ENCODE measurements at regions not wholly inside any gene's neighbourhood (a gene's known extent, or its start where the extent isn't known, plus 50 kb on each side); places are given as distances from the start of the nearest gene placed in this dataset.

DNA sequence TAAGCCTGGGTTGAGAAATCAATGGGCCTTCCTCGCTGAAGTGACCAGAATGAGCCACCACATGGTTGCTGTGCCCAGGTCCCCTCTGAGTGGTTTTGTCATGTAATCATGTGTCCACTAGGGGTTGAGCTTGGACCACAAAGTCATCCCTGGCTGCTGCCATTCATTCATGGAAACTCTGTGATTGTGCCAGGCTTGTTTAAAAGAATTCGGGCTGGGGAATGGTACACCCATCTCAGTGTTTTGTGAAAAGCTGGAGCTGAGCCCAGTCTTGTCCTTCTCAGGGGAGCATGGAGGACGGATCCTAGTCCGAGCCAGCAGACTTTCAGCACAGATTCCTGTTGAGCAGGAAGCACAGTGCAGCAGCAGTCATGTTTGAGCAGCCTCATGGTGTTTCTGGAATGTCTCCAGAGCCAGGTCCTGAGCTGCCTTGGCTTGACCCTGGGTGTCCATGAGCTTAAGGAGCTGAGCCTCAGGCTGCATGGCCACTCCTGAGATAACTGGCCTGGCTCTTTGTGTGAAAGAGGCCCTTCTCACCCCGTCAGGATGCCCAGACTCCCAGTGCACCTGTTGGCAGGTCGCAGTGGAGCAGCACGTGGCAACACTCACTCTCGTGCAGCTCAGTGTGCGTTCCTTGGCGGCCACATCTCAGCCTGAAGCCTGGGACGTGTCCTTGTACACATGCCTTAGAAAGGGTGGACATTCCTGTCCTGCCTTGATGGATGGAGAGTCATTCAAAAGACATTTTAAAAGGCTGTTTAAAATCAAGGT, 260.3 kb upstream of the TPM1 start:
- peak; percentile 24 to 43 for DNase-seq (ENCODE audit: low read depth in 1 of 2, low spot score in 1 of 2)
- no peak for TF ChIP-seq POLR2AphosphoS5 (IDR thresholded peaks at IDR 0.05; ENCODE audit: low read depth)
- TF ChIP-seq, protein P1, sequence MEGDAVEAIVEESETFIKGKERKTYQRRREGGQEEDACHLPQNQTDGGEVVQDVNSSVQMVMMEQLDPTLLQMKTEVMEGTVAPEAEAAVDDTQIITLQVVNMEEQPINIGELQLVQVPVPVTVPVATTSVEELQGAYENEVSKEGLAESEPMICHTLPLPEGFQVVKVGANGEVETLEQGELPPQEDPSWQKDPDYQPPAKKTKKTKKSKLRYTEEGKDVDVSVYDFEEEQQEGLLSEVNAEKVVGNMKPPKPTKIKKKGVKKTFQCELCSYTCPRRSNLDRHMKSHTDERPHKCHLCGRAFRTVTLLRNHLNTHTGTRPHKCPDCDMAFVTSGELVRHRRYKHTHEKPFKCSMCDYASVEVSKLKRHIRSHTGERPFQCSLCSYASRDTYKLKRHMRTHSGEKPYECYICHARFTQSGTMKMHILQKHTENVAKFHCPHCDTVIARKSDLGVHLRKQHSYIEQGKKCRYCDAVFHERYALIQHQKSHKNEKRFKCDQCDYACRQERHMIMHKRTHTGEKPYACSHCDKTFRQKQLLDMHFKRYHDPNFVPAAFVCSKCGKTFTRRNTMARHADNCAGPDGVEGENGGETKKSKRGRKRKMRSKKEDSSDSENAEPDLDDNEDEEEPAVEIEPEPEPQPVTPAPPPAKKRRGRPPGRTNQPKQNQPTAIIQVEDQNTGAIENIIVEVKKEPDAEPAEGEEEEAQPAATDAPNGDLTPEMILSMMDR (IDR thresholded peaks at IDR 0.05; ENCODE audit: insufficient read depth, low read length): peak; percentile 37
- no peak overlapping the region for H3K4me3 ChIP-seq (replicated peaks; ENCODE audit: insufficient read depth, low read length)
- no peak overlapping the region for H3K27ac ChIP-seq (replicated peaks)
- no peaks in the 10 kb centered on the region for H3K27me3 ChIP-seq (ENCODE audit: insufficient read depth, poor library complexity, severe bottlenecking)

GRCh38 chr15:62782896-62783295, 259.7 kb upstream of the TPM1 start:
- no peak overlapping the region for H3K4me3 ChIP-seq (replicated peaks; ENCODE audit: insufficient read depth, low read length)
- no peaks in the 10 kb centered on the region for H3K27me3 ChIP-seq (ENCODE audit: insufficient read depth, poor library complexity, severe bottlenecking)
- TF ChIP-seq, protein P1 (IDR thresholded peaks at IDR 0.05; ENCODE audit: insufficient read depth, low read length): no peak
- no peak for TF ChIP-seq SPI1 (IDR thresholded peaks at IDR 0.05; ENCODE audit: borderline replicate concordance, low read depth)
- no peak for TF ChIP-seq GABPA (IDR thresholded peaks at IDR 0.05; ENCODE audit: low read depth)
- TF ChIP-seq POLR2AphosphoS5 (IDR thresholded peaks at IDR 0.05; ENCODE audit: low read depth): no peak
- no peak for TF ChIP-seq REST (IDR thresholded peaks at IDR 0.05; ENCODE audit: insufficient replicate concordance, low read depth)
- no peak overlapping the region for H3K27ac ChIP-seq (replicated peaks)
- DNase-seq (ENCODE audit: low read depth in 1 of 2, low spot score in 1 of 2): no peak

DNA sequence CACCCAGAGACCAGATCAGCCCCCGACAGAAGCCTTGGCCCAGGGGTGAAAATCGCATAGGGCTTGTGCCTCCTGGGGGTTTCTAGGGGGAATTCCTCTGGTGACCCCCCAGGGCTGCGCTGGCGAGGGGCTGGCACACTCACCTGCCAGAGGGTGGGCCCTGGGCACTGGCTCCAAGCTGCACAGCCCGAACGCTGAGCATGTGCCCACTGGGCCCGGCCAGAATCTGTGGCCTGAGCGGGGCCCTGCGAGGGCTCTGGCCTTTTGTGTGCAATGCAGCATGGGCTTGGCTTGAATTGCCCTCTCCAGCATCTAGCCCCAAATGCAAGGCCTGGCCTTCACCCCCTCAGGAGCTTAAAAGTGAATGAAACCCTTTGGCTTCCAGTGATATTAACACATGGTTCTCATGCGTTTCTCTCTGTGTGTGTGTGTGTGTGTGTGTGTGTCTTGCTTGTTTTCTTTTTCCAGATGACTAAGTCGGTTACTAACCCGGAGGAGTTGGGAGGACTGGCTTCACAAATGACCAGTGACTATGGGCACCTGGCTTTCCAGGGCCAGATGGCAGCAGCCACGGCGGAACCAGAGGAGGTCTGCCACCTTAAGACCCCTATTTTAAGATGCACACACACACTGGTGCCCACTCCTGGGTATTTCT, 259.1 kb upstream of the TPM1 start:
- H3K27ac ChIP-seq (replicated peaks): no peak overlapping the region
- no peak overlapping the region for H3K4me3 ChIP-seq (replicated peaks; ENCODE audit: insufficient read depth, low read length)
- H3K27me3 ChIP-seq (ENCODE audit: insufficient read depth, poor library complexity, severe bottlenecking): no peaks in the 10 kb centered on the region
- DNase-seq (ENCODE audit: low read depth in 1 of 2, low spot score in 1 of 2): no peak
- TF ChIP-seq, protein P1 (IDR thresholded peaks at IDR 0.05; ENCODE audit: insufficient read depth, low read length): no peak
- TF ChIP-seq REST (IDR thresholded peaks at IDR 0.05; ENCODE audit: insufficient replicate concordance, low read depth) (no peak), SPI1 (IDR thresholded peaks at IDR 0.05; ENCODE audit: borderline replicate concordance, low read depth) (no peak), GABPA (IDR thresholded peaks at IDR 0.05; ENCODE audit: low read depth) (no peak), POLR2AphosphoS5 (IDR thresholded peaks at IDR 0.05; ENCODE audit: low read depth) (no peak)
